Hepatocyte (in vitro differentiated cells): ENCODE measurements at regions not wholly inside any gene's neighbourhood (a gene's known extent, or its start where the extent isn't known, plus 50 kb on each side); places are given as distances from the start of the nearest gene placed in this dataset.

Source experiments
- CTCF ChIP-seq: fragments of 200-600 bp; sonication (generic); IDR thresholded peaks from 2 replicates; pipeline ENCODE4 v1.5.1; 2016; ENCODE audit warnings: antibody characterized with exemption, mild to moderate bottlenecking; ENCODE audit not compliant: poor library complexity
- EZH2phosphoT487 ChIP-seq: fragments of 200-600 bp; sonication (generic); IDR thresholded peaks from one replicate; pipeline ENCODE4 v1.6.1; 2018; ENCODE audit warnings: antibody characterized with exemption, mild to moderate bottlenecking, low read depth, moderate library complexity; ENCODE audit not compliant: unreplicated experiment, severe bottlenecking

GRCh38 chr9:74414325-74414724 lies 82.8 kb upstream of the RORB start:
- TF ChIP-seq CTCF = no peak
- no peak for TF ChIP-seq EZH2phosphoT487
